ENCODE measurements at regions not wholly inside any gene's neighbourhood (a gene's known extent, or its start where the extent isn't known, plus 50 kb on each side); places are given as distances from the start of the nearest gene placed in this dataset.

DNA sequence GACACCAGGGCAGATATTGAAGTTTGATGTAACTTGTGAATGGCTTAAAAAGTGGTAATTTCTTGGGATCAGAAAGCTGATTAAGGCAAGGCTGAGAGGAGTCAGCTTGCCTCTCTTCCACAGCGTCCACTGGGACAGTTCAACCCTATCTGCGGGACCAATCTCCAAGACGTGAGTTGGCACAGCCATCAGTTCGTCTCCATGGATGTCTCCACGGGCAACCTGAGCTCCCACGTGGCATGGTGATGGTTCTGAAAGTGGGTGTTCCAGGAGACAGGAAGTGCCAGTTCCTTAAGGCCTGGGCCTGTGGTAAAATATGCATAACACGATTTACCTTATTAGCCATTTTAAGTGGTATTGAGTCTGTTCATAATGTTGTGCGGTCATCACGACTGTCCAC lies 67.9 kb upstream of the BHLHE23 start:
- H3K36me3 ChIP-seq (ENCODE audit: control insufficient read depth, insufficient read depth, low read length), result no peaks in the 10 kb centered on the region
- no peak overlapping the region for H3K4me3 ChIP-seq
- peaks cover 0 to 6% of the 10 kb centered on the region in 2 experiments; a peak in 2 of 5 replicates for H3K4me1 ChIP-seq (replicated peaks in 1 of 2; ENCODE audit: control insufficient read depth in 2 of 2, insufficient read depth in 2 of 2, low read length in 2 of 2)
- ChIA-PET CTCF (ENCODE audit: low intra/inter-chr PET ratio) (no interaction called here), POLR2A (interaction anchor here (0.8 kb wide), 1 partner anchor 21 kb away, joined by 3 read pairs; no protein-coding TSS in a partner anchor)
- intact Hi-C loops (cut with micrococcal nuclease), result no loop called here
- no peak overlapping the region for H3K4me2 ChIP-seq (ENCODE audit: insufficient read depth, low read length)
- ATAC-seq (no peak), FAIRE-seq (no peak), DNase-seq (ENCODE audit: extremely low read depth in 1 of 4, low spot score in 3 of 4) (no peak)
- no peak for TF ChIP-seq FOXO4 (CRISPR knock-in tag; IDR thresholded peaks at IDR 0.05)
- TF ChIP-seq, protein P1, sequence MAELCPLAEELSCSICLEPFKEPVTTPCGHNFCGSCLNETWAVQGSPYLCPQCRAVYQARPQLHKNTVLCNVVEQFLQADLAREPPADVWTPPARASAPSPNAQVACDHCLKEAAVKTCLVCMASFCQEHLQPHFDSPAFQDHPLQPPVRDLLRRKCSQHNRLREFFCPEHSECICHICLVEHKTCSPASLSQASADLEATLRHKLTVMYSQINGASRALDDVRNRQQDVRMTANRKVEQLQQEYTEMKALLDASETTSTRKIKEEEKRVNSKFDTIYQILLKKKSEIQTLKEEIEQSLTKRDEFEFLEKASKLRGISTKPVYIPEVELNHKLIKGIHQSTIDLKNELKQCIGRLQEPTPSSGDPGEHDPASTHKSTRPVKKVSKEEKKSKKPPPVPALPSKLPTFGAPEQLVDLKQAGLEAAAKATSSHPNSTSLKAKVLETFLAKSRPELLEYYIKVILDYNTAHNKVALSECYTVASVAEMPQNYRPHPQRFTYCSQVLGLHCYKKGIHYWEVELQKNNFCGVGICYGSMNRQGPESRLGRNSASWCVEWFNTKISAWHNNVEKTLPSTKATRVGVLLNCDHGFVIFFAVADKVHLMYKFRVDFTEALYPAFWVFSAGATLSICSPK (IDR thresholded peaks at IDR 0.05; ENCODE audit: borderline replicate concordance), result no peak
- no peaks in the 10 kb centered on the region for H3K9me1 ChIP-seq (ENCODE audit: control insufficient read depth, insufficient read depth, low read length)
- peaks cover 2% of the 10 kb centered on the region; the same call in 1 of the 2 replicates for H4K20me1 ChIP-seq (replicated peaks; ENCODE audit: control insufficient read depth, insufficient read depth, low read length)
- no peak overlapping the region for H2AFZ ChIP-seq (ENCODE audit: low read depth, low read length)
- WGBS (ENCODE audit: insufficient coverage, low coverage, missing lambda C conversion rate), result 0% methylated on average over 9 of the region's 9 CpGs
- 0 out of 2 replicates have a peak, but pooled peaks cover 2% of the 10 kb centered on the region for H3K9me3 ChIP-seq (replicated peaks; ENCODE audit: control insufficient read depth, insufficient read depth, low read depth, low read length)
- BruUV-seq (replicated peaks), result no TSS peak
- H3K9ac ChIP-seq (ENCODE audit: insufficient read depth in 1 of 2, low read depth in 2 of 2, low read length in 2 of 2), result no peak overlapping the region
- no peak overlapping the region for H3K27ac ChIP-seq (ENCODE audit: extremely low read depth, low read depth, low read length)
- in situ Hi-C loops (cut with MboI), result no loop called here
- peaks cover 0 to 11% of the 10 kb centered on the region in 2 experiments; a peak in 2 of 5 replicates for H3K27me3 ChIP-seq (ENCODE audit: control insufficient read depth in 2 of 2, insufficient read depth in 2 of 2, low read length in 2 of 2)
- no peaks in the 10 kb centered on the region for H3K79me2 ChIP-seq (ENCODE audit: control insufficient read depth, insufficient read depth, low read length)

Data from K562 (cell line).